HG03039 (cell line): ENCODE measurements at regions not wholly inside any gene's neighbourhood (a gene's known extent, or its start where the extent isn't known, plus 50 kb on each side); places are given as distances from the start of the nearest gene placed in this dataset.

Source experiments
- ATAC-seq: cut with Tn5 transposase; IDR thresholded peaks from one replicate; pipeline ENCODE4 v1.9.1; 2021; ENCODE audit warnings: mild to moderate bottlenecking, moderate library complexity; ENCODE audit not compliant: unreplicated experiment

GRCh38 chr6:148225871-148226270, 116.8 kb upstream of the SASH1 start:
- no peak for ATAC-seq

DNA sequence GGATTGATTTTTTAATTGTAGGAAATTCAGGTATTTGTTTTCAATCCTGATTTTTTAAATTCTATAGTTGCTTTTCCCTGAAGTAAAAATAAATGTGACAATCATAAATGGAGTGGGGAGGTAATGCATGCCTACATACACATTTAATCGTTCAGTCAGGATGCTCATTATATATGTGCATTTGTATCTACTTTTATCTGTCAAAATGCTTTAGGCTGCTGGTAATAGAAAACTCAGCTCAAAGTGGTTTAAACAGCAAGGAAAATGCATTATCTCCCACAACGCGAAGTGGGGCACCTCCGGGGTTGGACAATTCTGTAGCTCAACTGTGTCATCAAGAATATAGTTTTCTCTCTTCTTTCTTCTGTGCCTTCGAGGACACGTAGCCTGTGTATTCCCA, 116.4 kb upstream of the SASH1 start:
- ATAC-seq, result no peak

DNA sequence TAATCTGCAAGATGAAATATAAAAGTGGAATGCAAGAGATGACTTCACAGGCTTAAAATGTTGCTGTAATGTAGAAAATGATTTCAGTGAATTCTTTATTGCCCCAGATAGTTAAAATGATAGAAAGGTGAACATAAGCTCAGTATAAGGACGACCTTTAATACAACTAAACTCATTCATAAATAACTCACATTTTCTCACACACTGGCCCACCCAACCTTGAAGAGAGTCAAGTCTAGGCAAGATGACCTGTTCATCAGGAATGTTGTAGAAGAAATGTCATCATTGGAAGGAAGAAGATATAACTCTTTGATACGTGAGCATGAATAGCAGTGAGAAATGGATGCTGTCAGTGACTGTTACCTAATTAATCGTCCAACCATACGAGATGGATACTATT, 111.1 kb upstream of the SASH1 start:
- ATAC-seq, result no peak

- no peak for ATAC-seq
Measured at GRCh38 chr6:148235446-148235845, 107.2 kb upstream of the SASH1 start.

- no peak for ATAC-seq
Measured at GRCh38 chr6:148238713-148239112, 103.9 kb upstream of the SASH1 start.

DNA sequence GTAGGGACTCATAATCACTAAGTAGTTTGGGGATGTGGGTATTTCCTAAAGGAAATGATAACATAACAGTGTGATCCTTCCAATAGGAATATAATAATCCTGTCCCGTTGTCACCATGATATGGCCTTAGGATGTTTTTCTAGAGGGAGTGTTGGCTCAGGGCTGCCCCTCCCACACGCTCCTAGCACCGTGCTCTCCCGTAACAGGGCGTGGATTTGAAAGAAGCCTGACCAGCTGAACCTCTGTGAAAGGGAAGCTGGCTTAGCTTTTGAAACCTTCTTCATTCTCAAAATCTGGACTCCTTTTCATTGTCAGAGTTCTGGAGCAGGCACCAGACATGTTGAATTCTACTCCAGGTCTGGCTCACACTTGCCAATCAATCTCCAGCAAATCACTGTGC, 103.4 kb upstream of the SASH1 start:
- ATAC-seq, result no peak

DNA sequence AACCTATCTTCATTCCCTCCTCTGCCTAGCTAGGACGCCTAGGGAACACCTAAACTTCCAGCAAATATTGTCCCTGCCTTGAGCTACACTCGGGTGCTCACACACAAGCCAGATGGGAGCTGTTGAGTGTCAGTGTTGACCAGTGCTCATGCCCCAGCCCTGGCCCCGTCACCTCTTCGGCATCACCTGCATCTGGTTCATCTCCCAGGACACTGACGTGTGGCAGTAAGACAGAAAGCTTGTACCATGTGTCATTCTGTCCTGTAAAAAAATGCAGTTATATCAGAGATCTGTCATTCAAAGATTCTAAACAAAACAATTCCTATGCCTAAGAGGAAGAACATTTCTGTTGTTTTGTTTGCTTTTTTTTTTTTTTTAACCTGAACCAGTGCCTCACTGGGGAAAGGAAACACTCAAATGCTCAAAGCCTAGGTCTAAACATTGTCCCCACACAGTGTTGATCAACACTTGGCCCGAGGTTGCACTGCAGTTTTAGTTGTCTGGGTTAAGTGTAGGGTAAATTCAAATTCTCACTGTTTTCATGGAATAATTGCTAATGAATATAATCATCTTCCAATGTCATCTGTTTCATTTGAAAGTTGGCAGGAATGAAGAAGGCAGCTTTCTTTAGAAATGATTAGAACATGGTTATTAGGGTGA, 102.7 kb upstream of the SASH1 start:
- ATAC-seq, result no peak

- ATAC-seq, result no peak
Measured at GRCh38 chr6:148240461-148240840, 102.2 kb upstream of the SASH1 start.

DNA sequence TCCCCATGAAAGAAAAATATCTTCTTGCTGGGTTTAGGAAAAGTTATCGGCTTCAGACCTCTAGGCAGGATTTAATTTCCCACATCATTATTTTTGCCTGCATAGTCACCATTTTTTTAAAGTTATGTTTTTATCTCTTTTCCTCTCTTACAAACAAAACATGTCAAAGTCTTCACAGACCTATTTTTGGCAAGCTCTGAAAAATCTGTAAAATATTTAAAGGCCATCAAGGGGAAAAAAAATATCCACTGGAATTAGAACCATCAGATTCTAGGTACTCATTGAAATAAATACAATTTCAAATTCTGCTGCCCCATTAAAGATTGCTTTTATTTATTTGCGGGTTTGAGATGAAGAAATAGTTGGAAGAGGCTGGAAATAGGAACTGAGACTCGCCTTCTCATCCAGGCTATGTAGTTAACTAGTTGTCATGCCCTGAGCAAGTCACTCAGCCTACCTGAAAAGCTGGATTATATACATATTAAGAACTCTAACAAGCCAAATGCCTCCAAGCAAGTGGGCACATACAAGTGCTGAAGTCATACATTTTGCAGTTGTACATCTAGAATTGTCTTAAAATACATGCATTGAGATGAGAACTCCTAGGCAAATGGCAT, 101.7 kb upstream of the SASH1 start:
- ATAC-seq, result no peak

DNA sequence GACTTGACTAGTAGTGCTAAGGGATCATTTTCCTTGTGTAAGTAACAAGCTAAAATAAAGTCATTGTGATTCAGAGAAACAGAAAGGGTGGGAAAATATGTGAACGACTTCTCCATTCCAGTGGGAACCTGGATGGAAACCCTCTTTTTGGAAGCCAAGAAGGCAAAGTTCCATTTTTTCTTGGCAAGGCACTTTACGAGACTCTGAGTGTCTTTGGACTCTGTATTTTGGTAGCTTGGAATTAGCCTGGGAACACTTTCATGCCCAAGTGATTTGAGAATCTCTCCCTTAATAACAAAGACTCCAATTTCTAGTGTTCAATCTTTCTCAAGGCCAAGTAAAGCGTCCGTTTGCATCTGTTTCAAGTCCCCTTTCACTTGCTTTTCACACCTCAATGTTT, 100.5 kb upstream of the SASH1 start:
- no peak for ATAC-seq

DNA sequence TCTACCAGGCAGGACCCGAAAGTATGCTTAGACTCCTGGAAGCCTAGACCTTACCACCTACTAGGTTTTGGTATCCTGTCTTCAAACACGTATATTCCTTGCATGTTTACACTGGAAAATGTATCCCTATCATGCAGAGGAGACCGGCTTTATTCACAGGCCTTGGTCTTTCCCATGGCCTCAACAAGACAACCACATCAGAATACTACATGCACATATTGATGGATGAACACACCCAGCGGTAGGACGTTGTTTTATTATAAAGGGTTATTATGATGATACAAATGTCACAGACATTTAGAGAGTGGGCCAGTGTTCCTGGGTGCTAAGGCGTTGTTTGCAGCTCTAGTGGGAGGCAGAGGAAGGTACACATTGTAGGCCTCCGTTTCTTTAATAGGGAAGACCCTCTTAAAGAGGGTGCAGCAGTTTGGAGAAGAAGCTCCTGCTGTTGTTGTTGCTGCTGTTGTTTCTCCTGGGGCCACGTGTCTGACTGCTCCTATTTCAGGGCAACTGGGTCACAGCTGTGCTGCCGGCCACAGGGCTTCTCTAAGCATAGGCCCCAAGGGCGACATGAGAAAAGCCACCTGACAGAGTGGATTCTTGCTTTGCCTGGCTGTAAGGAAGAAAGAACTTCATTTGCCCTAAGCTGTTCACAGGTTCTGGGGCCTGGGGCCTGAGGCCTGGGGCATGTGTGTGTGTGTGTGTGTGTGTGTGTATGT, 98.3 kb upstream of the SASH1 start:
- ATAC-seq, result no peak

GRCh38 chr6:148247386-148248063, 95.1 kb upstream of the SASH1 start:
- no peak for ATAC-seq

GRCh38 chr6:148249160-148249559, 93.5 kb upstream of the SASH1 start:
- no peak for ATAC-seq

DNA sequence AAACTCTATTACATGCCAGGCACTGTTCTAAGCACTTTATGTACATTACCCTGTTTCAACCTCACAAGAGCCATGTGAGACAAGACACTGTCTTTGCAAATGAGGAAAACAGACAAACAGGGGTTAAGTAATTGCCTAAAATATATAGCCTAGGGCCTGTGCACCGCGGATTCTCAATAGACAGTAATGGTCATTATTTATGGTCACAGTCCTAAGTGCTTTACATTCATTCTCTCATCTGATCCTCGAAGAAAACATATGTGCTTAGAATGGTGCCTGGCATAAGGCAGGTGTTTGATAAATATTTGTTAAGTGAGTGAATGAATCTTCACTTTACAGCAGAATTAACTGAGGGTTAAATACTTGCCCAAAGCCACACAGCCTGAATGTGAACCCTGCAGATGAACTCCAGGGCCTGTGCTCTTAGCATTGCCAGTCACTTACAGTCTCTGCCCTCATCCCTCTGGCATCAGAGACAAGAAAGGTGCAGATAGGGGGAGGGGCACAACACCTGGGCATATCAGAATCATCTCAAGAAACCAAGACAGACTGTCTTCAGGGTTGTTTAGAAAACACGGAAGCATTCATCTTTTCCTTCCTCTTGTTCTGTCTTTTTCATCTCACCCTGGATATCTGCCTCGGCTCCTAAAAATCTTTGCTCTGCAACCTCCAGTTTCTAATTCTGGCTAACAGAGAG, 92.8 kb upstream of the SASH1 start:
- no peak for ATAC-seq

DNA sequence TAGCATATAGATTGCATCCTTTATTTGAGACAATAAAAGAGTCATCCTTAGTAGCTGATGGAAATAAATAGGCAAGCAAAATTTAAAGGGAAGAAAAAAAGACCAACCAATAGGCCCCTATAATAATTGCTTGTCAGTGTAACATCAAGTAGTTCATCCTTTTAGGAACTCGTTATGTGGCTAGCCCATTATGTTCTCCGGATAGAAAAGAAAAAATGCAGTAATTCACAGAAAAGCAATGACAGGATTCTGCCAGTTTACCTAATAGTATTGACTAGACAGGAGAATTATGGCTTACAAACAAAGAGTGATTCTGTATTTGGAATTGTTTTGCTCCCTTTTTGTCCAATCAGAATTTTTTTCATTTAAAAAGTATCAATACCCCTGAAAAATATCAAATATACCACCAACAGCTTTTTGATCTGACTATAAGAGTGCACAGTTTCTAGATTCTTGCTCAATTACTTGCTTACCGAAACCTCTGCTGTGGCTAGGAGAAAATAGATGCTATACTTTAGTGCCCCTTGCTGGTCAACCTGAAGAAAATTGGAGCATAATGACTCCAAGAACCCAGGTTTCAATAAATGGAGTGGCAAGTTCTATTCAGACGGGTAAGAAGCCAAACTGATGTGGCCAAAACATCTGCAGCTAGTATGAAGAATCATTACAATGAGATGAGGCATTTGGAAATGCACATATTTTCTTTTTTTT, 91.5 kb upstream of the SASH1 start:
- no peak for ATAC-seq

GRCh38 chr6:148251891-148252290, 90.7 kb upstream of the SASH1 start:
- ATAC-seq, result no peak

DNA sequence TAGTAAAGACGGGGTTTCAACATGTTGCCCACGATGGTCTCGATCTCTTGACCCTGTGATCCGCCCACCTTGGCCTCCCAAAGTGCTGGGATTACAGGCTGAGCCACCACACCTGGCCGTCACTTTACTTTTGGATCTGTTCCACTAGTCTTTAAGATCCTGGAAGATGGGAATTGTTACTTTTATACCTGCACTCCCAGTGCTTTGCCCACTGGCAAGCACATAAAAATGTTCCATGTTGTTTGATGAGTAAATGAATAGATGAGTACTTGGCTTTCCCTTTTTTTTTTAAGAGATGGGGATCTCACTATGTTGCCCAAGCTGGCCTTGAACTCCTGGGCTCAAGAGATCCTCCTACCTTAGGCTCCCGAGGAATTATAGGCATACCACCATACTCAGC, 84.8 kb upstream of the SASH1 start:
- no peak for ATAC-seq

GRCh38 chr6:148258868-148259267, 83.8 kb upstream of the SASH1 start:
- no peak for ATAC-seq

DNA sequence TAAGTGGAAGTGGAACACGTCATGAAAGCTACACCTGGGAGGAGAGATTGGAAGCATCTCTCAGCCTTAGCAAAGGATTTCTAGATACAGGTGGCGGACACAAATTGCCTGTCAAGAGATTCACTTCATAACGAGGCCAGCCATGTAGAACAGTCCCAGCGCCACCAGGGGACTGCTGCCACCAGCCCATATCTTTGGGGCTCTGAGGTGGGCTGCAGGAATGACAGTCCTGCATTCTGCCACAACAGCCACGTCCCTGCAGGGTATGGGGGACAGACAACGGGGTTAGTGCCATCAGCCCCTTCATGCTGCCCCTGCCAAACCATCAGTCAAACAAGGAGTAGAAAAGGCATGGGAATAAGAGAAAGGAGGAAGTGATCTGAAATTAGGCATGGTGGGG, 81.2 kb upstream of the SASH1 start:
- ATAC-seq, result no peak

DNA sequence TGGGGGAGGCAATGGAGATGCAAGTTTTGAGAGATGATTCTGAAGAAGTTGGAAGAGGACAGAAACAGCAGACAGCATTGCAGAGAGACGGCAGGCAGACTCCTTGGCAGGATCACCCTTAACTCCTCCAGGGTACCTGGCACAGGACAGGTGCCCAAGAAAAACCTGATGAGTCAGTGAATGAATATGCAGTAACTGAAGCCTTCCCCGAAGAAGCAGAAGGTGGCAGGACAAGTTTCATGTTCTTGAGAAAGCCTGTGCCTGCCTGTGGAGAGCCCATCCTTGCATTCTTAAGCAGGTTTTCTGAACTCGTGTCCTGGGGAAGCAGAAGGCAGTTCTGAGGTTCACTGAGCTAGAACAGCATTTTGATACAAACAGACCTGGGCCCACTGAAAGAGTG, 79.6 kb upstream of the SASH1 start:
- ATAC-seq, result no peak

- no peak for ATAC-seq
Measured at GRCh38 chr6:148263961-148264360, 78.7 kb upstream of the SASH1 start.
